ENCODE measurements at regions not wholly inside any gene's neighbourhood (a gene's known extent, or its start where the extent isn't known, plus 50 kb on each side); places are given as distances from the start of the nearest gene placed in this dataset.

DNA sequence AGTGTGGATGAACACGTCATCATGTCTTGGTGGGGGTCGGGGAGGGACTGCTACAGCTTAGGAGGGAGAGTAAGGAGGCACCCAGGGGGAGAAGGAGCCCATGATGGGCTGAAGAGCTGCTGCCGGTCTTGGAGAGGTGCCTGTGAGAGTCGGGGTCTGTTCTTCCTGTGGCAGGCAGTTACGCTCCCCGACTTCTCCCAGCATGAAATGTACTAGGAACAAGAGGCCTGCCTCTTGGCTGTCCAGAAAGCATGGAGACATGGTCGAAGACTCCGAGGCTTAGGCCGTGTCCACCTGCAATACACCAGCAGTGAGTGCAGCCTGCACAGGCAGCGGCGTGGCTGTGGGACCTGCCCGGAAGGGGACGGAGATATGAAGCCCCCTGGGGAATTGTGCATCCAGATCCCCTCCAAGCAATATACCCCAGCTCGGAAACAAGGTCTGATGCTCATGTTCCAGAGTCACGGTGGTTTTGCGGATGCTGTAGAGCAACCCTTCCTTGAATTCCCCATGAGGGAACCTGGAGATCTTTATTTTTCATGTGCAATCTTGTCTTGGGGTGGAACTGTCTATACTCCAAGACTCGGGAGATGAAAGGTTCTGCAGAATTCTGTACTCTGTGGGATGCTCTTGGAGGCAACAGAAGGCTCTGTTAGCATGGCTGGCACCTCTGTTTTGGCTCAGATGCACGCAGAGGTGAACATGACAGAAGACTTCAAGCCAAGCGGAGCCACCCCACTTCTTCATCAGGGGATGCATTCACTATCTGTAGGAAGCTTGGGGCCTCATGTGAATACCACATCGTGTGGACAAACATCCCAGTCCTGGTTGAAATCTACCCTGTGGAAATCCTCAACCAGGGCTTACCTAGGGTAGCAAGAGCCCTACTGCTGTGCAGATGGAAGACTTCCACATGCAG, 374.9 kb upstream of the IRX4 start:
- no peak for DNase-seq

DNA sequence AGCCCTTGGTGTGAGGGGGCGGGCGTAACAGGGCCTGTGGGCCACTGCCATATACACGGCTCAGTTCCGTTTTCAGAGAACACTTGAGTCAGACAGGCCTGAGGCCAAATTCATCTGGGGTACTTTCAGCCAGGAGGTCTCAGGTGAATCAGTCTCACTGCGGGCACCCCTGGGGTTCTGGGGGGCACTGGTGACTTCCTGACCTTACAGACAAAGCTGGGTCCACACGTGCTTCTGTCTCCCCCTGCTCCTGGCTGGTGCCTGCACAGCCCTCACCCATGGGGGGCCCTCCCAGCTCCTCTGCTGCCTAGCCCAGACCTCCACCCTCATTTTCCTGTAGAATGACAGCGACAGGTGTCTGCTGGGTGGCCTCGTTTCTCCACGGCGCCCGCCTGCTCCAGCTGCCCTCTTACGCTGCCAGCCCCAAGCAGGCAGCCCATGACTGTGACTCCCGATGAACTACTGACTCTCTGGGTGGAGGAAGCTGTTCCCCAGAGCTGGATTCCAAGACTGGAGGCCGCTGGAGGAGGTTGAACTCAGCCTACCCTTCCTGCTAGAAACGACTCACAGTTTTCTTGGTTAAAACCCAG, 374.1 kb upstream of the IRX4 start:
- DNase-seq = no peak

DNA sequence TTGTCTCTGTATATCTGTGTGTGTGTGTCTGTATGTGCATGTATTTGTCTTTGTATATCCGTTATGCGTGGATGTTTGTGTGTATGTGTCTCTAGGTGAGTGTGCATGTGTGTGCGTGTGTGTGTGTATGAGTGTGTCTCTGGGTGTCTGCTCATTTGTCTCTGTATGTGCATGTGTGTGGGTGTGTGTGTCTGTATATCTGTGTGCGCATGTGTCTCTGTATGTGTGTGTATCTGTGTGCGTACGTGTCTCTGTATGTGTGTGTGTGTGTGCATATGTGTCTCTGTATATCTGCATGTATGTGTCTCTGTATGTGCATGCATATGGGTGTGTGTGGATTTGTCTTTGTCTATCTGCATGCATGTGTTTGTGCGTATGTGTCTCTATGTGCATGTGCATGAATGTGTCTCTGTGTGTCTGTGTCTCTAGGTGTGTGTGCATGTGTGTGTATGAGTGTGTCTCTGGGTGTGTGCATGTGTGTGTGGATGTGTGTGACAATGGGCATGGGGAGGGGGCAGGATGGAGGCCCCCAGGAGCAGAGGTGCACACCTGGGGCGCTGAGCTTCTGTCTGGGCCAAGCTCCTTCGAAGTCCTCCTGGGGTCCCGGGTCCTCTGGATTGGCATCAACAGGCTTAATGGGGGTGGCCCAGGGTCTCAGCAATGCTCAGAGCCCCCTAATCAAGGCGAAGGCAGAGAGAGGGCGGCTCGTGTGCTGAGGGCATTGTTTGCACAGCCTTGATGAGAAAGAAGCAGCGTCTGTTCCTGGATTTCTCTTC, 373.4 kb upstream of the IRX4 start:
- no peak for DNase-seq

DNA sequence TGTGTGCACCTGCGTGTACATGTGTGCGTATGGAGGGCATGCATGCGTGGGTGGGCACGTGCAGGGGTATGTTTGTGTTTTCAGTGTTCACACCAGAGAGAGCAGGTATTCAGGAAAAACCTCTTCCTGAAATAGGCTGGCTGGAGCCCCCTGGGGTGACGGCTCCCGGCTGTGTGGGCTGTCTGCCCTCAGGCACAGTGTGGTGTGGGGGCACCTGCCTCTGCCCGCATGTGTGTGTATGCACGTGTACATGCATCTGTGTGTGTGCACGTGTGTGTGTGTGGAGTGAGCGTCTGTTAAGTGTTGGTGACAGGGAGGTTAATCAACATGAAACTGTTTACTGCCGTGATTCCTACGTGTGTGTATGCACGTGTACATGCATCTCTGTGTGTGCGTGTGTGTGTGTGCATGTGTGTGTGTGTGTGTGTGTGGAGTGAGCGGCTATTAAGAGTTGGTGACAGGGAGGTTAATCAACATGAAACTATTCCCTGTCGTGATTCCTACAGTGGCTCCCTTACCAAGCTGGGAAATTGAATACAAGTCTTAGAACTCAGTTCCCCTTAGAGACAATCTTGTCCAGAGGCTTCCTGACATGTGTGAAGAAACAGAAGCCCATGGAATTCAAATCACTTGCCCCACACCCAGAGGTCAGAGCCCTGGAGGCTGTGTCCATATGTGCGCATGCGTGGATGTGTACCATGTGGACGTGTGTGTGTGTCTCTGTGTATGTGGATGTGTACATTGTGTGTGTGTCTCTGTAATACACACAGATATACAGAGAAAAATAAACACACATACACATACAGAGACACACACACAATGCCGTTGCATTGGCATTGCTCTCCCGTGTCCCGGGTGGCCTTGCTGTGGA, 372.4 kb upstream of the IRX4 start:
- no peak for DNase-seq

DNA sequence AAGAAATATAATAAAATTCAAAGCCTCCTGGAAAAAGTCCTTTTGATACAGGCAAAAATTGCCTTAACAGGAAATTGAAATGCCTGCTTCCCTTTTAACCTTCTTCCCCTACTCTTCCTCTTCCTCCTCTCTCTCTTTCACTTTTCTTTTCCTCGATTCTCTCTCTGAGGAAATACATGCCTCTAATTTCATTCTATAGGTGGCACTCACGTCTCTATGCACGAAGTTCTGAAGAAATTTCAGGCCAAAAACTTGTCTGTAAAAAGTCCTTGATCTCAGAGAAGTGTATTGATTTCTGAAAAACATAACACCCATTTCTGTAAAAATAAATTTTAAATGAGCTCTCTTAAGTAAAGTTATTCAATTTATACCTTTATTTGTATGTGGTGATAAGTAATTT, 371.7 kb upstream of the IRX4 start:
- no peak for DNase-seq

DNA sequence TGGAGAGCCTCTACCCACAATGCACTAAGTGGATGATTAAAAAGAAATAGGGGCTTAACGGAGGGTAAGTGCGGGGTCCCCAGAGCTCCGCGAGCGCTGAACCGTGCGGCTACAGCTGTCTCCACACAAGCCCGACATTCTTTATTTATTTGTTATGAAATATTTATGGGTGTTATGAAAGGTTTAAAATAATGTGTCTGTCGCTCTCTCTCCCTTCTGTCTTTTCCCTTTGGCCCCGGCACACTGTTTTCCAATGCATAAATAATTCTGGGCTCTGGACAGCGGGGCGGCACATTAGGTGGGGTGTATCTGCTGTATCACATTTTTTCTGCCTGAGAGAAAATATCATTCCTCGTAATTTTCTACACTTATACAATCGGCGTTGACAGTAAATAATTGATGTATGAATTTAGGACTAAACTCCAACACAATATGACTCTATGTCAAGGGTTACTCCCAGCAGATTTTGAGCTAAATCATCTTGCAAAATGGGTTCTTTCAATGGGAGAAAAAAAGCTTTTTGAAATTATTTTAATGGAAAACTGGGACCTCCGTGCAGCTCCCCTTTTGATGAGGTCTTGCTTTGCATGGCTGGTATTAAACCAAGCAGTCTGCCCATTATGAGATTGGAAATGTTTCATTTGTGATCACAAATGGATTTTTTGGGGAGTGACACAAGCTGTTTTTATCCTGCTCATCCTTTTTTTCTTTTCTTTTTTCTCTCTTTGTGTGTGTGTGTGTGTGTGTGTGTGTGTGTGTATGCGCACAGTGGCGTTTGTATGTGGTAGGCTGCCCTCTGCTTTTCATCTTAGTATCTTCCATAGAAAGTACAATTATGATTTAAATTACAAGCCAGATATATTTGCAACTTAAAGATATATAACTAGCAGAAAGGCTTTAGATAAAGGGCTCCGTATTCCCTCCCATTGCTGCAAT, 370.6 kb upstream of the IRX4 start:
- DNase-seq = no peak

DNA sequence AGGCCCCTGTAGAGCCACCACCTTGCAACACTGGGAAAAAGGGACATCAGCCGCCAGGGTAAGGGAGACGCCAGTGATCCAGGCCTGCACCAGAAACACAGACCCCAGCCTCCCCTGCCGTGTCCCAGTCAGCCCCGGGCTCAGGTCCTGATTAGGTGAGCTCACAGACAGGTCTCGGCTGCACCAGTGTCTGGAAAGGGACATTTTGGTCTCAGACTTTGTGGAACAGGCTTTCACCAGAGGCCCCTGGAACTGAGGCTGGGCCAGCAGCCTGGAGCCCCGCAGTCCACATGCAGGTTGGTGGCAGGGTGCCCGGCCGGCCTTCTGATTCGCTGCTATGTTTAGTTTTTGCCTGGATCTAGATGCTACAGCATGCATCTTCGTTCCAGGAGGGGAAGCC, 369.0 kb upstream of the IRX4 start:
- DNase-seq = no peak

DNA sequence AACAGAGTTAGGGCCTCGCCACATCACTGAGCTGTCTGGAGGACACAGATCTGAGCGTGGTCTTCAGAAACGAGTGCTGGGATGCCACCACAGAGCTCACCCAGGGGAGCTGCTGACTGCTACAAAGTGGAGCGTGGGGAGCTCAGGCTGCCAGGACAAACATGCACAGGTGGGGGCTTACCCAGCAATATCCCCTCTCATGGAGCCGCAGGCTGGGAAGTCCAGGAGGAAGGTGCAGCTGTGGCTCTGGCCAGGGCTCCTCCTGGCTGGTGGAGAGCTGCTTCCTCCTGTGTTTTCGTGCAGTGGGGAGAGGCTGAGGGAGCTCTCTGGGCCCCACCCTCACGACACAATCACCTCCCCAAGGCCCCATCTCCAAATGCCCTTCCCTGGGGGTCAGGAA, 368.6 kb upstream of the IRX4 start:
- no peak for DNase-seq

DNA sequence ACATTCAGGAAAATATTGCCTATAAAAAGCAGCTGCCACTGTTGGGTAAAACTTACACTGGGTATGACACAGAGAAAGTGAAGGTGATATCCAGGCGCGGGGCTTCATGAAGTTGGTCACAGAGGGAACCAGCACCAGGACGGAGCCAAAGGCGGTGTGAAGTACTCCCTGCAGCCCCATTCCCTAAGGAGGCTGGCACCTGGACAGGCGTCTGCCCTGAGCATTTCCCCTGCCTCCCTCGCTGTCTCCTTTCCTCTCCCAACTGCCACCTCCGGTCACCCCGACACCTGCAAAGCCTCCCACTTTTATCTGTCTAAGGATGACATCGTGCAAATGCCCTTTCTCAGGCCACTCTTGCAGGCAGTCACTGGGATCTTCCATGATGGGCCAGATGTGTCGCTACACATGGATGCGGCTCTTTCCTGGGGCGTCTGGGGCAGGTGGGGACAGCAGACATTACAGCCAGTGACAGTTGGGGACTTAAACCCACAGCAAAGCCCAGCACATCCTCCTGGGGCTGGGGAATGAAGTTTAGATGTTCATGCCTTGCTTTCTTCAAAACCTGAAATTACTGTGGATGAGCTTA, 367.7 kb upstream of the IRX4 start:
- DNase-seq = no peak

DNA sequence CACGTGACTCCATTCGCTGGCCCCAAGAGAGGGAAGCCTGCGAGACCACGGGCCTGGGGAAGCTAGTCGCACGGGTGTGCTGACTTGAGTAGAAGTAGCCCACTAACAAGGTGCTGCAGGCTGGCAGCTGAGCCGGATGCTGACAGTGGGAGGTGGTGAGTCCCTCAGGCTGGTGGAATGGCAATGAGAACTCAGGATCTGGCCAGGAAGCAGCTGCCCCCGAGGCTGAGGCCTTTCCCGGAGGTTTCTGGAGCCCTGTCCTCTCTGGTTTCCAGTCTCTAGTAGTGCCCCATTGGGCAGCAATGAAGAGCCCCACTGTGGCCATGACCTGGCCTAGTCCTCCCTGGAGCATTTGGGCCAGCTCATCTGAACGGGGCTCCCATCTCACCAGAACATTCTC, 366.7 kb upstream of the IRX4 start:
- DNase-seq = no peak

DNA sequence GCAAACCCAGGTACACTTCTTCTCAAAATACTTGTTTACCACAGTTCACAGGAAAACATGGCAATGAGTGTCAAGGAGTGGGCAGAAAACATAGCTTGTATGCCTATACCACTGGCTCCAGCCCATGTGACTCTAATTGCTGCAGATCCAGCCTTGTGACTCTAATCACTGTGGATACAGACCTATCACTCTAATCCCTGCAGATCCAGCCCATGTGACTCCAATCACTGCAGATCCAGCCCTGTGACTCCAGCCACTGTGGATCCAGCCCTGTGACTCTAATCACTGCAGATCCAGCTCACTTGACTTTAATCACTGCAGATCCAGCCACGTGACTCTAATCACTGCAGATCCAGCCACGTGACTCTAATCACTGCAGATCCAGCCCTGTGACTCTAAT, 366.3 kb upstream of the IRX4 start:
- no peak for DNase-seq

DNA sequence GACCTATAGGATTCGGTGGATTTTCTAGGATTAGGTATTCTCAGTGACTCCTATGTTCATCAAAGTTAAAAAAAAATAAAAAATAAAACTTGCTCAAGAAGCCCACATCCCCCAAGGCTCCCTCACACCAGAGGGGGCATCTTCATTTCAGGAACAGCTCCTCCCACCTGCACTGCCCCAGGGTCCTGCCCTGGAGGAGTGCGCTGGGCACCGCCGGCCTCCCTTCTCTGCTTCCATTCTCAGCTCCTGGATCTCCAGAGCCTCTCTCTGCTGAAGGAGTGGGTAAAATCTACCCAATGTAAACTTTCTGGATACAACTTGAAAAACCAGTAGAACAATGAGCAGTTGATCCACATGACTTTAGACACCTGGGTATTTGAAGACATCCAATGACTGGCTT, 359.8 kb upstream of the IRX4 start:
- no peak for DNase-seq

DNA sequence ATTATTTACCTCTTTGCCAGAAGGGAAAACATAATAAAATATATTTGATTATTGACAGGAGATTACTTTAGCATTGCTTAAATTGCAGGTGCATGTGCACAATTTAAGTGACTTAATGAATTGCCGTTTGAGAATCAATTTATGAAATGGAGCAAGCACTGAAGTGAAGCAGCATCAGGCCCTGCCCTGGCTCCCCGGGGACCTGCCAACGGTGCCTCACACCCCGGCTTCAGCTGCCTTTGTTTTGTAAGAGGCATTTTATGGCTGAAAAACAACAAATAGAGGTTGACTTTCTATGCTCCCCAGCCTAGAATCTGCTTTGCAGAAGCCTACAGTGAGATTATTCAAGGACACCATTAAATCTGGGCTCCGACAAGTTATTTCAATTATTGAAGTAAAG, 359.1 kb upstream of the IRX4 start:
- DNase-seq = peak; percentile 14 to 24

DNA sequence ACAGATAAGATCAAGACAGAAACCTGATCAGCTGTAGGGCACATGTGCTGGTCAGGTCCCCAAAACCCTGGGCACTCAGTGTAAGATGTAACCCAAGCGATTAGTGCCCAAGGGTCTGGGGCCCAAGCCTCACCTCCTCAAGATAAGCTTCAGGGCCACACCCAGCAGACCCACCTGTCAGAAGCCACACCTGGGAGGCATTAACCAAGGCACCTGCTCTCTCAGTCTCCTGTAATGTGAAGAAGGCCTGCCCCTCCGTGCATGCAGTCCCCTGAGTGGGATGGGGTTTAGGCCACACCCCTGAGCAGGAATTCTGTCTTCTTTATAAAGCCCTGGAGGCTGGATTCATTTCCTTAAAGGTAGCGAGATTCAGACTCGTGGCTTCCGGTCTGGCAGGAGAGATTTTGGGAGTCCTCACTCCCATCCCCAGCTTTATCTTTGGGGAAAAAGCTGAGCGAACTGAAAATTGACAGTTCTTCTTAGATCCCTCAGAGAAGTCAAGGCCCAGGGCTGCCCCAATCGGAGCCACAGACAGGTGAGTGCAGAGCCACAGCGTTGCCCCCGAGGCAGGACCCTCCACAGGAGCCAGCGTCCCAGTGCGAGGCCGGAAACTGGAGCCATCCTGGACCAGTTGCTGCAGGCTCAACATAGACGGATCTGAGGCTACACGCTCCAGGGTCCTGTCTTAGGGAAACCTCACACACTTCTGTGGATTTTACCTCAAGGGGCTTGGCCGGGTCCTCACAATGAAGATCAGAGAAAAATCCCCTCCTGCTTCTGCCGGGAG, 357.6 kb upstream of the IRX4 start:
- DNase-seq = peak; percentile 8 to 27

DNA sequence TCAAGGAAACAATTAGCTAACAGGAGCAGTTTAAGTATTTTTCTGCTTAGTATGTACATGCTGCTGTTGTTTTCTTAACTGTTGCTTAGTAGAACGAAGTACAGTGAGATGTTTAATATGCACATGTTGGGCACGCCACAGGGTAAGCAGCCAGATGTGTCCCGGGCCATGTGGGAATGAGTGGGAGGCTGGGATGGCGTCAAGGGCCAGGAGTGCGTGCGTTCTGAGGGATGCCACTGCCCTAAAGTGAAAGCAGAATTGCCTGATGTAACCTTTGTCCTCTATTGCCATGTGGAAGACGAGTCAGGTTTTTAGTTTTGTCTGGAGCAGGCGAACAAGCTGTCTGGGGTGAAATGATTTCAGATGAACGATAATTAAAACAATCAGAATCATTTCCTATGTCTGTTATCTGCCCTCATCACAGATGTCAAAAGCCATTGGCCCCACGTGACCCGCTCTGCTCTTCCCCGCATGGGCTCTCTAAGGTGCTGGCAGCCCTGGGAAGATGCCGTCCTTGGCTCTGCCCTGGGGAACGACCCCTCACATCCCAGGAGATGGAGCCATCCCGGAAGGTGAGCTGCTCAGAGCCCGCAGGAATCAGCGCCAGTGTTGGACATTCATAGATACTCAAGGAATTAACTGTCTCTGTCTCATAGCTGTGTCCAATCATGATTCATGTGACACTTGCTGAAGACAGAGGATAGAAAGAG, 356.6 kb upstream of the IRX4 start:
- no peak for DNase-seq

DNA sequence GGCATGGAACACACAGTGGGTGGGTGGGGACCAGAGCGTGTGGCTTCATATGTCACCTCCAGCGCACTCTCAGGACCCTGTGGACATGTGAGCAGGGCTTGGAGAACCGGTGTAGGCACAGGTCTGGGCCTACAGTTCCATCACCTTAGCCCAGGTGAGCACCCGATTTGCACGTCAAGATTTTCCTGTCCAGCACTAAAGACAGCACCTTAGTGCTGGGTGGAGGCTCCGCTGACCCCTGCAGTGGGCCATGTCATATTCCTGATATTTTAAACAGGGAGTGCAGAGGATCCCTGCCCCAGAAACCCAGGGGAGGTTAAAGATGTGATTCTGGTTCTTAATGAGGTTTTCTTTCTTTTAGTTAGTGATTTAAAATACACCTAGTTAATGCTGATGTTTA, 356.0 kb upstream of the IRX4 start:
- DNase-seq = no peak

DNA sequence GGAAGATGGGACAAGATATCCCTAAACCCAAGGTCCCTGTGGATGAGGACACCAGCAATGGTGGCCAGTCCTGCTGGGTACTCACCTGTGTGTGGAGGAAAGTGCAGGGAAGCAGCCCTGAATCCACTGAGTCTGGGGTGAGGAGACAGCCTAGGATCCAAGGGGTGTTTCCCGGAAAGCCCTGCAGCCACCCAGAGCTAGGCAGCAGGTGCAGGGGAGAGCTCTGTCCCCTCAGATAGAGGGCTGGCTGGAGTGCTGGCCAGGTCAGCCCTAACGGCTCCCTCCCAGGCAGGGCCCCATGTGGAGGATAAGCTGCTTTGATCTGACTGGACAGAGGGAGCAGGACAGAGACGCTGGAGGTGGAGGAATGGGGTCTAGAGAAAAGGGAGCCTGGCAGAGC, 344.7 kb upstream of the IRX4 start:
- no peak for DNase-seq

DNA sequence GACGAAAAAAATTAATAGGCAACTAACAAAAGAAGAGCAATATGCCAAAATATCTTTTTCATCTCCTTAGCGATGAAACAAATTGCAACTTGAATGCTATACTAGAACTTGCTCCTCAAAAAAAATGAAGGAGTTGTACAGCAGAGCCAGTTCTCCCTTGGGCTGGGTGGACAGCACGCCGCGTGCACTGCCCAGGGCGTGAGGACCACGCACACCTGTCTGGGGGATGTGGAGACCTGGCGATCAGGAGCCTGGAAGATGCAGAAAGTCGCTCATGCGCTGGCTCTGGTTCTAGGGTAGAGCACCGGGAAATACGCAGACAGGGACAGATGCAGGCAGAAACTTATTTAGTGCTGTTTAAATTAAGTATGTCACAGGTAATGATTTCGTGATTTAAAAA, 342.0 kb upstream of the IRX4 start:
- no peak for DNase-seq

DNA sequence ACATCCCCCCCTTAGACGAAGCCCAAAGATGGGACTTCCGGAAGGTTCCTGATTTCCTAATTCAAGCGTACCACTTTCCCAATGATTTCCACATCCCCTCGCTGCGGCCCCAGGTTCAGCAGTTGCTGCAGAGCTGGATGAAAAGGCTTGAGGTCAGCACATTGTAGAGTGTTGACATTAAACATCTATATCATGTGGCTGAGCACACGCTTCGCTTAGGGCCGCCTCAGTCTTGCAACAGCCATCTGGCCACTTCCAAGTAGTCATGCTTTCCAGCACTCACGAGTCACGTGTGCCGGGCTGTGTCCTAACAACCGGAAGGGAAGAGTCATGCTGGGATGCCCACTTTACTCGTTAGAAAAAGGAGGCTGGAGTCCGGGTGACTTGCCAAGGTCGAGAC, 340.6 kb upstream of the IRX4 start:
- DNase-seq = peak in 1 of 2 experiments; percentile 26

Measured in NCI-H187 (cell line).